ENCODE measurements at regions not wholly inside any gene's neighbourhood (a gene's known extent, or its start where the extent isn't known, plus 50 kb on each side); places are given as distances from the start of the nearest gene placed in this dataset.
A peak's percentile ranks its signal among the peaks of the same experiment; 100 is the strongest.

- no peak for FAIRE-seq
Observed at GRCh38 chr9:78507037-78507436, 210.1 kb downstream of the PSAT1 start.

- FAIRE-seq = no peak
Observed at GRCh38 chr9:78510035-78510434, 213.1 kb downstream of the PSAT1 start.

GRCh38 chr9:78515108-78515507, 218.2 kb downstream of the PSAT1 start:
- FAIRE-seq = no peak

GRCh38 chr9:78519786-78520185, 222.9 kb downstream of the PSAT1 start:
- no peak for FAIRE-seq

GRCh38 chr9:78521680-78522079, 224.8 kb downstream of the PSAT1 start:
- FAIRE-seq = peak; percentile 54

- no peak for FAIRE-seq
Observed at GRCh38 chr9:78525986-78526560, 229.1 kb downstream of the PSAT1 start.

- no peak for FAIRE-seq
Observed at GRCh38 chr9:78533500-78533899, 236.6 kb downstream of the PSAT1 start.

GRCh38 chr9:78539188-78539587, 242.3 kb downstream of the PSAT1 start:
- FAIRE-seq = no peak

GRCh38 chr9:78539904-78540303, 243.0 kb downstream of the PSAT1 start:
- FAIRE-seq = no peak

- FAIRE-seq = peak; percentile 98
Observed at GRCh38 chr9:78541868-78542443, 245.0 kb downstream of the PSAT1 start.

- FAIRE-seq = no peak
Observed at GRCh38 chr9:78542491-78543181, 245.7 kb downstream of the PSAT1 start.

- FAIRE-seq = no peak
Observed at GRCh38 chr9:78543353-78543752, 246.4 kb downstream of the PSAT1 start.

GRCh38 chr9:78544230-78544629, 247.3 kb downstream of the PSAT1 start:
- FAIRE-seq = peak; percentile 61

- no peak for FAIRE-seq
Observed at GRCh38 chr9:78547831-78548230, 250.9 kb downstream of the PSAT1 start.

- FAIRE-seq = no peak
Observed at GRCh38 chr9:78548670-78549069, 251.7 kb downstream of the PSAT1 start.

GRCh38 chr9:78549711-78550110, 252.8 kb downstream of the PSAT1 start:
- FAIRE-seq = no peak

- no peak for FAIRE-seq
Observed at GRCh38 chr9:78552802-78553201, 255.9 kb downstream of the PSAT1 start.

GRCh38 chr9:78557540-78557939, 260.6 kb downstream of the PSAT1 start:
- no peak for FAIRE-seq

GRCh38 chr9:78559449-78559885, 262.5 kb downstream of the PSAT1 start:
- FAIRE-seq = no peak

- no peak for FAIRE-seq
Observed at GRCh38 chr9:78562021-78562420, 265.1 kb downstream of the PSAT1 start.

- FAIRE-seq = no peak
Observed at GRCh38 chr9:78563269-78563668, 266.3 kb downstream of the PSAT1 start.

- no peak for FAIRE-seq
Observed at GRCh38 chr9:78565481-78565880, 268.6 kb downstream of the PSAT1 start.

- no peak for FAIRE-seq
Observed at GRCh38 chr9:78566521-78566920, 269.6 kb downstream of the PSAT1 start.

GRCh38 chr9:78566948-78567675, 270.2 kb downstream of the PSAT1 start:
- FAIRE-seq = no peak
